Keratinocyte (primary cell): ENCODE measurements at regions not wholly inside any gene's neighbourhood (a gene's known extent, or its start where the extent isn't known, plus 50 kb on each side); places are given as distances from the start of the nearest gene placed in this dataset.

Experiments used
- CTCF ChIP-seq, 3 experiments: IDR thresholded peaks in 1 of 3; conservative IDR thresholded peaks in 1 of 3; optimal IDR thresholded peaks in 1 of 3; 2 replicates in 2 of 3; 3 replicates in 1 of 3; pipeline versions ENCODE3 to v1.5.1; 2011; ENCODE audit warnings: low read length in 3 of 3, mild to moderate bottlenecking in 3 of 3, moderate library complexity in 2 of 3, control low read depth in 1 of 3, inconsistent platforms in 1 of 3; ENCODE audit not compliant: insufficient read depth in 2 of 3; ENCODE audit errors: extremely low read depth in 1 of 3
- EZH2 ChIP-seq: IDR thresholded peaks from one replicate; pipeline ENCODE4 v1.6.1; 2012; ENCODE audit warnings: inconsistent platforms, mild to moderate bottlenecking, low read length, moderate library complexity

GRCh38 chr2:114032705-114033104 lies 142.8 kb downstream of the ACTR3 start:
- TF ChIP-seq CTCF (optimal IDR thresholded peaks at IDR 0.05 in 1 of 3, IDR thresholded peaks at IDR 0.05 in 1 of 3, conservative IDR thresholded peaks at IDR 0.05 in 1 of 3; ENCODE audit: extremely low read depth in 1 of 3, insufficient read depth in 2 of 3, low read length in 3 of 3) = no peak
- TF ChIP-seq EZH2 = no peak
